C4-2B (cell line): ENCODE measurements at regions not wholly inside any gene's neighbourhood (a gene's known extent, or its start where the extent isn't known, plus 50 kb on each side); places are given as distances from the start of the nearest gene placed in this dataset.

Experiments used
- H3K27ac ChIP-seq: fragments of 450-650 bp; 2 replicates; pipeline ENCODE4 v1.5.1; 2017
- ZFX ChIP-seq: fragments of 450-650 bp; IDR thresholded peaks from 2 replicates; pipeline ENCODE4 v1.6.1; 2017
- TF ChIP-seq, protein P1 (sequence below): fragments of 450-650 bp; conservative IDR thresholded peaks from 2 replicates; pipeline ENCODE4 v1.5.1; 2017; ENCODE audit warnings: mild to moderate bottlenecking

DNA sequence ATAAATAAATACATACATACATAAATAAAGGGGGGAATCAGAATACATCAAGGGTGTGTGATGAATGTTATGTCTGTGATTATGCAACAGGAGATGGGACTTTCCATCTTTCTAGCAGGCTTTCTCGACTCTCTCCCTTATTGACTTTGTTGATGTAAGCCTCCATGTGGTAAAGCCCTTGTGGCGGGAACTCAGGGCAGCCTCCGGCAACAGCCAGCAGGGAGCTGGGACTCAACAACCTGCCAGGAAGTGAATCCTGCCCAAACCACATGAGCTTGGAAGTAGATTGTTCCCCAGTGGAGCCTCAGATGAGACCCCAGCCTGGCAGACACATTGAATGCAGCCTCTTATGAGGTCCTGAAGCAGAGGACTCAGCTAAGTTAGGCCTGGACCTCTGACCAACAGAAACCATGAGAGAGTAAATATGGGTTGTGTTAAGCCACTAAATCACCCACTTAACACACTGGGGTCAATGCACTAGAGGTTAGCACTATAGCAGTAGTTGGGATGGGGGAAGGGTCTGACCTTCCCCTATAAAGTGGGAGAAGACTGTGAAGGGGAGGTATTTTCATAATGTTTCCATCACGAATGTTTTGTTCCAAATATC lies 104.0 kb downstream of the JCAD start:
- TF ChIP-seq ZFX, result no peak
- TF ChIP-seq, protein P1, sequence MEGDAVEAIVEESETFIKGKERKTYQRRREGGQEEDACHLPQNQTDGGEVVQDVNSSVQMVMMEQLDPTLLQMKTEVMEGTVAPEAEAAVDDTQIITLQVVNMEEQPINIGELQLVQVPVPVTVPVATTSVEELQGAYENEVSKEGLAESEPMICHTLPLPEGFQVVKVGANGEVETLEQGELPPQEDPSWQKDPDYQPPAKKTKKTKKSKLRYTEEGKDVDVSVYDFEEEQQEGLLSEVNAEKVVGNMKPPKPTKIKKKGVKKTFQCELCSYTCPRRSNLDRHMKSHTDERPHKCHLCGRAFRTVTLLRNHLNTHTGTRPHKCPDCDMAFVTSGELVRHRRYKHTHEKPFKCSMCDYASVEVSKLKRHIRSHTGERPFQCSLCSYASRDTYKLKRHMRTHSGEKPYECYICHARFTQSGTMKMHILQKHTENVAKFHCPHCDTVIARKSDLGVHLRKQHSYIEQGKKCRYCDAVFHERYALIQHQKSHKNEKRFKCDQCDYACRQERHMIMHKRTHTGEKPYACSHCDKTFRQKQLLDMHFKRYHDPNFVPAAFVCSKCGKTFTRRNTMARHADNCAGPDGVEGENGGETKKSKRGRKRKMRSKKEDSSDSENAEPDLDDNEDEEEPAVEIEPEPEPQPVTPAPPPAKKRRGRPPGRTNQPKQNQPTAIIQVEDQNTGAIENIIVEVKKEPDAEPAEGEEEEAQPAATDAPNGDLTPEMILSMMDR, result no peak
- H3K27ac ChIP-seq, result no peak overlapping the region

DNA sequence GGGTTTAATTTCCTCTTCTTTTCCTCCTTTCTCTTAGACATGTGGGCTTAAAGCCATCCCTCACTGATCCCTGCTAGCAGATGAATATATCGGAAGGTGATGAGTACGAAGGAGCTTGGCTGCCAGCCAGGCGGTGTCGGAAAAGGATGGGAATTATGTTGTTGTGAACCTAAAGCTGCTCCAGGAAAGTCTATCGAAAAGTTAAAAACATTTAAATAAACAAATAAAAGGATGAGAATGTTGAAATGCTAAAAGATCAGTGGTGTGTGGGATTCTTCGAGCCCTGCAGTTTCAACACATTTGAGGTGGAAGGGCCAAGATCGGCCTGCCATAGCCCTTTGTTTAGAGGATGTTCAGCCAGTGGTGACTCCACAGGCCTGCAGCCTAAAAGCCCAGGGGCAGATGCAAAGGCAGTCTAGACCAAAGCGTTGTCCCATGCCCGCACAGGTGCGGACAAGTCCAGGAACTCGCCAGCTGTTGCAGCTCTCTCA lies 107.9 kb downstream of the JCAD start:
- TF ChIP-seq ZFX, result no peak
- TF ChIP-seq, protein P1, result no peak
- H3K27ac ChIP-seq, result no peak overlapping the region

DNA sequence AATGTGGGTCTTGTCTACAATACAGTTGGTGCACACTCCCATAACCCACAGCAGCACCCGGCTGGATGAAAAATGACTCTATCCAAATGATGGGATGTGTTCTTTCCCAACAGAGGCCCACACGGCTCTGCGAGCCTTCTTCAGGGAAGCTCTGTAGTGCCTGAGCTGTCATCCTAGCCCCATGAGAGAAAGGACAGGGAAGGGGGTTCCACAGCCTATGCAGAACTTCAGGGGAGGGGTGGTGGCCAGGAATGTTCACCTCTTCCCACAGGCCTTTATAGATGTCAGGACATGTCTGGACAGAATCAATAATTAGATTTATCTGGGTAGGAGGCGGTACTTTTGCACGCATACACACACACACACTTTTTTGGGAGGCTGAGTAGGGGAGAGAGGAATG lies 109.0 kb downstream of the JCAD start:
- TF ChIP-seq ZFX, result no peak
- TF ChIP-seq, protein P1, result no peak
- no peak overlapping the region for H3K27ac ChIP-seq

DNA sequence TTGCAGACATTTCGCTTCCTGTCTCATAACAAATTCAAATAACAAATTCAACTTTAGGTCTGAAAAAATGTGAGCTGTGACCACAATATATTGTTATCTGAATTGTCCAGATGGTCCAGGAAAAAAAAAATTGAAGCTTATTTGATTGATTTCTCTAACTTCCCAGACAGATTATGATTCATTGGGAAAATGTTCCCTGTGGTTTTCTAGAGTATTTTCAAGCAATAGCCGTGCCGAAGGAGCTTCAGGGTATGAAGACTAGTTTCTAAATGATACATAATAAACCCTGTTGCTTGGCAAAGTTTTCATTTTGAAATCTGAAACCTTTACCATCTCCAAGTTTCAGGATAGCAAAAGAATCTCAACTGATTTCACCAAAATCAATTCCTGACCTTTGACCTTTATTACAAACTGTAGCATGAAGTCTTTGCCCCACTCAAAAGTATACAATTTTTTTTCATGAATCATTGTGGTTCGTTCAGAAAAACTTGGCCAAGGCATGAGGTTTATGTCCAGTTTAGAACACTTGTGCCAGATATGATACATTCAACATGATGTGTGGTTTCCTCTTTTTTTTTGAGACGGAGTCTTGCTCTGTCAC lies 109.9 kb downstream of the JCAD start:
- no peak overlapping the region for H3K27ac ChIP-seq
- TF ChIP-seq, protein P1, result no peak
- TF ChIP-seq ZFX, result no peak

DNA sequence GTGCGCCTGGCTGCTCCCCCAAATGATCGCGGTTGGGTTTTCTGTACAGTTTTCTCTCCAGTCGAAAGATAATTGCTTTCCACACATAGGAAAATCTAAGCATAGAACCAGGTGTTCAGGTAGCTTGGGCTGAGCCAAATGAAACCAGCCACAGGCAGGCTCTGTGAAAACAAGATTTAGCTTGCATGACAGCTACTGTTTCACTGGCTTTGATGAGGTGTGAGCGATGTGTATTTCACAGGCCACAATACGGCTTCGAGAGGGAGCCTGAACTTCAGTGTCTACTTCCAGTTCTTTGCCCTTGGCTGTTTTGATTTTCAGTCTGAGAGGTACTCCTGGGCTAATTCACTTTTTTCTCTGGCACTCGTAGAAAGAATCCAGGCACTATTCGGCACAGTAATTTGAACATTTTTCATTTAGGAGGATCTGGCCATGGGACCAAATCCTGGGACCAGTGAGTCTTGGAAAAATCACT lies 110.5 kb downstream of the JCAD start:
- no peak overlapping the region for H3K27ac ChIP-seq

DNA sequence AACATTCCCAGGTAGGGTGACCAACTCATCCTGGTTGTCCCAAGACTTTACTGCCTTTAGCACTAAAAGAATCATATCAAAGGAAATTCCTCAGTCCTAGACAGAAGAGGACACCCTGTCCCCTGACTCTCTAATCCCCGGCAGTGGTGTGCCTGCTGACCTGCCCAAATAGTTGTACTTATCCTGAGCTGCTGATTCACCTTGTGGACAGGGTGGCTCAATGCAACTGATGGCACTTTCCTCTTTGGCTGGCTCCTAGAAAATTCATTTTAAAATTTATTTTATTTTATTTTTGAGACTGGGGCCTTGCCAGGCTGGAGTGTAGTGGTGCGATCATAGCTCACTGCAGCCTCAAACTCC lies 111.7 kb downstream of the JCAD start:
- no peak for TF ChIP-seq ZFX
- TF ChIP-seq, protein P1, result no peak
- H3K27ac ChIP-seq, result no peak overlapping the region

More for the DNA sequence above, 110.5 kb downstream of the JCAD start:
- no peak for TF ChIP-seq ZFX
- TF ChIP-seq, protein P1, result no peak

DNA sequence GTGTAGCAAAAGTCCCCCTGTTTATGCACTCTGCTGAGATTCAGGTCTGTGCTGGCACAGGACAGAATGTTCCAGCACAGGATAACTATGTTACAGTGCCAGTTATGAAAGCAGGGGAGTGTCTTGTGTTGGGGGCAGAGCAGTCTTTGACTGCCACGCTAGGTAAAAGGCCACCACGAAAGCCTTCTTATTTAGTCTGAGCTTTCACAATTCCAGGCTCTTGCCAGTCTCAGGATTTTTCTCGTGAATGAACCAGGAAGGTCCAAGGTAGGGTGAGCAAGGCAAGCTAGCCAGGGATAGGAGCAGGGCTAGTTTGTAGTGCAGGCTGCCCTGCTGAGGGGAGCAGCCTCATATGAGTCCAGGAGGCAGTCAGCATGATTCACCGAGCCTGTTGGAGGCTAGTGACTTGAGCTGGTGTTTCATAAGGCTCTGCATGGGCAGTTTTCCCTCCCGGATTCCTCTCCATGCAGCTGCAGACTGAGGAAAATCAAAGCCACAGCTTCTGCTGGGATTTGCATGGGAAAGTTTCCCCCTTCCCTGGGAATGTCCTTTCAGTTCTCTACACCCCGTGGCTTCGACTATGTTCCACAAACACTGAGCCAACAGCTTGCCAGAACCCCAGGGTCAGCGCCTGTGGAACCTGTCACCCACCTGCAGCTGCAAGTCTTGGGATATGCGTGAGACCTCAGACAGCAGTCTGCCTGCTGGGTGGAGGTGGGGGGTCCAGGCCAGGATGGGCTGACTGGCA lies 112.3 kb downstream of the JCAD start:
- no peak overlapping the region for H3K27ac ChIP-seq
- TF ChIP-seq, protein P1, result no peak
- no peak for TF ChIP-seq ZFX
